ENCODE measurements at regions not wholly inside any gene's neighbourhood (a gene's known extent, or its start where the extent isn't known, plus 50 kb on each side); places are given as distances from the start of the nearest gene placed in this dataset.

DNA sequence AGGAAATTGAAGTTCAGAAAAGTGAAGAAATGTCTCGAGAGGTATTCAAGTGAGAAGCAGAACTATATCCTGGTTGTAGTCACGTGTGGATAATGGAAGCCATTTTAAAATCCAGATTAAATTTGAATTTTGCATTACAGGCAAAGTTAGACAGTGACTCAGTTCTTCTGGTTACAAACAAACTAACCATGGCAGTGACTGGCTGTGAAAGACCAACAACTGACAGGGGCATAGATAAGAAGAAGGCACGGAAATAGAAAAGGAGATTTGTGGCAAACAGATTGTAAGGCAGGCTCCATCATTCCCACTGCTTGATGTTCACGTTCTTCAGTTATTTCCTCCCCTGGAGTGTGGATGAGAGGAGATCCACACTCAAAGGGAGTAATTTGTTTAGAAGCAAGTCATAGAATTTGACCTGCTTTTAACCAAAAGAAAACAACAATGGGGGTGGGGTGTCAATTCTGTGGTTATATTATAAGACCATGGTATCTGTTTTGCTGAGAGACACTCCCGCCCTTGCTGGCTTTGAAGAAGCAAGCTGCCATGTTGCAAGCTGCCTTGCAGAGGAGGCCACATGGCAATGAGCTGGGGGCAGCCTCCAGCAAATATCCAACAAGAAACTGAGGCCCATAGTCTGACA, 795.3 kb downstream of the VRK1 start:
- no peak overlapping the region for H3K9ac ChIP-seq (ENCODE audit: low read depth, low read length)
- H2BK20ac ChIP-seq (ENCODE audit: low read depth, low read length) = no peak overlapping the region
- POLR2A ChIA-PET (ENCODE audit: unreplicated experiment) = no interaction called here
- no peaks in the 10 kb centered on the region for H3K4me1 ChIP-seq (ENCODE audit: control insufficient read depth, insufficient read depth, low read length)
- no peak overlapping the region for H3K4me2 ChIP-seq (ENCODE audit: low read depth, low read length)
- H3K36me3 ChIP-seq (ENCODE audit: control insufficient read depth, insufficient read depth, low read length) = no peaks in the 10 kb centered on the region
- intact Hi-C loops (cut with micrococcal nuclease) = no loop called here
- DNase-seq (no peak), ATAC-seq (ENCODE audit: low read depth) (no peak)
- no peaks in the 10 kb centered on the region for H3K79me1 ChIP-seq (ENCODE audit: low read depth in 1 of 2, low read length in 2 of 2)
- no peak overlapping the region for H4K91ac ChIP-seq (ENCODE audit: insufficient read depth, low read depth, low read length)
- no peak overlapping the region for H4K8ac ChIP-seq (ENCODE audit: low read depth in 2 of 2, low read length in 2 of 2)
- H3K27me3 ChIP-seq (ENCODE audit: control insufficient read depth, insufficient read depth, low read length) = no peaks in the 10 kb centered on the region
- no peak for TF ChIP-seq MAZ (IDR thresholded peaks at IDR 0.05; ENCODE audit: borderline replicate concordance, low read depth, low read length)
- no peak for TF ChIP-seq NFE2L2 (IDR thresholded peaks at IDR 0.05; ENCODE audit: low read depth, low read length)
- TF ChIP-seq MXI1 (IDR thresholded peaks at IDR 0.05; ENCODE audit: borderline replicate concordance, low read depth, low read length) = no peak
- TF ChIP-seq USF2 (IDR thresholded peaks at IDR 0.05; ENCODE audit: low read depth, low read length) = no peak
- H2AK5ac ChIP-seq (ENCODE audit: low read depth, low read length) = no peak overlapping the region
- peaks cover 9% of the 10 kb centered on the region for H3K9me3 ChIP-seq (ENCODE audit: control insufficient read depth, insufficient read depth, low read length)
- dilution Hi-C loops (cut with HindIII; ENCODE audit: low sequenced_read_pairs, unreplicated experiment) = no loop called here
- H3K4me3 ChIP-seq (ENCODE audit: insufficient read depth, low read depth, low read length) = no peak overlapping the region
- H4K5ac ChIP-seq (ENCODE audit: low read depth, low read length) = no peak overlapping the region
- WGBS, 2 experiments (ENCODE audit: extremely low coverage in 2 of 2, insufficient read length in 1 of 2) = 29% methylated on average over 1 of the region's 5 CpGs; no CpG with 5 or more reads in 1 of the 2 experiments
- CTCF ChIA-PET = no interaction called here
- H2BK5ac ChIP-seq (ENCODE audit: low read depth, low read length, poor library complexity, severe bottlenecking) = no peak overlapping the region
- no peaks in the 10 kb centered on the region for H4K20me1 ChIP-seq (ENCODE audit: insufficient read depth, low read length)
- no peak overlapping the region for H3K23ac ChIP-seq (ENCODE audit: low read depth, low read length)
- no TSS peak for BruUV-seq (replicated peaks)
- in situ Hi-C loops (cut with MboI; ENCODE audit: low sequenced_read_pairs) = no loop called here
- H3K18ac ChIP-seq (ENCODE audit: low read depth, low read length) = no peak overlapping the region
- H3K9me1 ChIP-seq (ENCODE audit: insufficient read depth, low read length) = no peaks in the 10 kb centered on the region
- no peak overlapping the region for H3K4ac ChIP-seq (ENCODE audit: low read depth, low read length)
- no peak overlapping the region for H3K27ac ChIP-seq (ENCODE audit: insufficient read depth, low read length)
- no peak overlapping the region for H3K56ac ChIP-seq (ENCODE audit: extremely low read depth, insufficient read depth, low read length)
- H2AFZ ChIP-seq (replicated peaks; ENCODE audit: low read length, poor library complexity) = no peak overlapping the region
- H2BK15ac ChIP-seq (ENCODE audit: low read depth, low read length) = no peak overlapping the region
- no peak overlapping the region for H2BK120ac ChIP-seq (ENCODE audit: low read depth, low read length)
- H3K14ac ChIP-seq (replicated peaks; ENCODE audit: low read depth, low read length) = no peak overlapping the region
- H2AK9ac ChIP-seq (replicated peaks; ENCODE audit: low read depth, low read length, poor library complexity) = no peak overlapping the region

All from IMR-90 (cell line).